ENCODE measurements at regions not wholly inside any gene's neighbourhood (a gene's known extent, or its start where the extent isn't known, plus 50 kb on each side); places are given as distances from the start of the nearest gene placed in this dataset.

DNA sequence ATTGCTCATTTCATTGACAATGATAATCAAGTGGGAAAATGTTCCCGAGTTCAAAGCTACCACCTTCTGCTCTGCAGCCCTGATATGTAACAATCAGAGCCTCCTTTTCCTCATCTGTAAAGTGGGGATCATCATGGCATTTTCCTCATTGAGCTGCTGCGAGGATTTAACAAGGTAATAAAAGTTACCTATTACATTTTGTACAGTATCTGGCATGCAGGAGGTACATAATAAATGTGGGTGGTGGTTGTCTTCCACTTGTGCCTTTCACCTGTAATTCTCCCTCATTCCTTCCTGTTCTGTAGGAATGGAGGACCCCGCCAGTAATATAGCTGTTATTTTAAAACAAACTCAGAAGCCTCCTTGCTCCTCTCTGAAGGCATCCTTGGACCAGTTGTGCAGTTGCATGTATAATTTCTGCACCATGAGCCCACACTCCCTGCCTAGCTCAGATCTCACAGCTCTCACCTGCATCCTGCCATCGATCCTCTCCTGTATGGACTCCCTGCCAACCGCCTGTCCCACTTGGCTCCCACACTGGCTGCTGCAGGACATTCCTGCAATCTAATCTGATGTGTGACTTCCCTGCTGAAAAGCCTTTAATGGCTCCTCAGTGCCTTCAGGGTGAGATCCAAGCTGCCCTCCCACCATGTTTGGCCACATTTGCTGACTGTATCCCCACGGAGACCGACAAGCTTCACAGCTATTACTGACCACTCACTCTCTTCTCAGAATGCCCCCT lies 350.4 kb downstream of the EN1 start:
- DNase-seq = no peak

DNA sequence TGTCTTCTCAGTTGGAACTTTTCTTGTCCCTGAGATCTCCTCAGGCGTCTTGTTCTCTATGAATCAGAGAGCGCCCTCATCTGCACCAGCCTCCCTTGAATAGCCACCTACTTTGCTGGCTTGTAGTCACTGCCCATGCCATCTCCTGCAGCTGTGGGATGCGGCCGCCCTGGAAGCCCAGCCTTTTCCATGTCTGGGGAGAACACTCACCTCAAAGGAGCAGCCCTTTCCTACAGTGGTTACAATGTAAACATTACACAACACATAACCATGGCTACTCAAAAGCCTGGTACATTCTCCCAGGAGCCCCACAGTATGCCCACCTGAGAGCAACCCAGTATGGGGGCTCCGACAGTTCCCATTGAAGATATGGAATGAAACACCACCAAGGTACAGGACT lies 351.0 kb downstream of the EN1 start:
- DNase-seq = no peak

DNA sequence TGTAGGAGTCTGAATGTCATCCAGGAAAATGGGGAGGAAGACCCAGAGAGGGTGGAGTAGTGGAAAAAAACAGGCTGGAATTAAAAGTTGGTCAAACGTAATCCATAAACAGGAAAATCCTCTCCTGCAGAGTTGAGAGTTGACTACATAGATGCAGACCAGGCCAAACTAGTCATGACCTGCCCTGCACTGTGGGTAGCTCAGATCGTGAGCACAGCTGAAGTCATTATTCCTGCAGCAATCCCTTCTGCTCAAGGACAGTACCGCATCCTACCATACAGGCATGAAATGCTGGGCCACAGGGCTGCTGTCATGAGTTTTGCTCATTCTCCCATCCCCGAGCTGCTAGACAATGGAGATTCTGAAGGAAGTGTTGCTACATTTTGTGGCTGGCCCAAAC lies 352.2 kb downstream of the EN1 start:
- no peak for DNase-seq

DNA sequence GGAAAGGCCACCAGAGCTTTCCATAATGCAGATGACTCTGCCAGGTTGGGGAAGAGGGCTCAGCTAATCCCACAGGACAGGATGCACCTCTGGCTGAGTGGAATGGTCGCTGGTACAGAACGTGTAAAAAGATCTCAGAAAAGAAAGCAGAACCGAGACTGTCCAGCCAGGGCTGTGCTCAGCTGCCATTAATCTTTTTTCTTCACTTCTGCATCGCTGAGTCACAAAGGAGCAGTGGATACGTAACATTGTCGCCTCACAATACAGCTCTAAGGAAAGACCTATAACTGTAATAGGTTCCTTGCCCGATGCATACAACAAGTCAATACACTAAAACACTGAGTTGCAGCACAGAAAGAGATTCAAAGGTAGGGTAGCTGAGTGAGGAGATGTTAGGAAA lies 354.2 kb downstream of the EN1 start:
- DNase-seq = no peak

DNA sequence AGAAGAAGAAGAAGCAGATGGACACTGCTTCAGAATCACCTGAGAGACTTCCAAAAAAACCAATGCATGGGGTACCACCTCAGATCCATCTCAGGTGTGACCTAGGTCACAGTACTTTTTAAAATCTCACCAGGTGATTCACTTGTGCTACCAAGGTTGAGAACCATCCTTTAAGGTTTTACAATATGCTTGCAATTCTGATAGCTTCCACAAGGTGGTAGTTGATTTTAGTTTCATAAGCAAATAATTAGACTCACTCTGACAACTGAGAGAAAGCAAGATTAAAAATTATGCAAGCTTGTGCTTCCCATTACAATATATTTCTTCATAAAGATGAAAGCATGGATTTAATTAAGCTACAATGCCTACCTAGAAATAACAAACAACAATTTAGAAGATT lies 355.1 kb downstream of the EN1 start:
- peak; percentile 2 for DNase-seq

DNA sequence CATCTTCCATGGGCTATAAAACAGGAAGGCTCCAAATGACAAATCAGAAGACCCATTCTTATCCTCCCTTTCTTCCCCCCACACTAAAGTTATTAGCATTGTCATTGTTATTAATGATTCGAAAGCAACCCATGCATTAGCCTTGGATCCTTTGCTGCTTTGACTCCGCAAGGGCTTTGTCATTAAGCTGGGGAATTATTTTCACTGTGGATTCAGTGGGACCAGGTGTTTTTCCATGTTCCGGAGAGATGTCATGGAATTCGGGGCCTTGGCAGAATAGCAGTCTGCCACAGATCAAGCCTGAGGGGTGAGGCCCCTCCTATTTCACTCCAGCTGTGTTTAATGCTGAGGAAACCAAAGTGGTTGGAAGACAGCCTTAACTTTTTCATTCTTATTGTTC lies 357.1 kb downstream of the EN1 start:
- DNase-seq = no peak

DNA sequence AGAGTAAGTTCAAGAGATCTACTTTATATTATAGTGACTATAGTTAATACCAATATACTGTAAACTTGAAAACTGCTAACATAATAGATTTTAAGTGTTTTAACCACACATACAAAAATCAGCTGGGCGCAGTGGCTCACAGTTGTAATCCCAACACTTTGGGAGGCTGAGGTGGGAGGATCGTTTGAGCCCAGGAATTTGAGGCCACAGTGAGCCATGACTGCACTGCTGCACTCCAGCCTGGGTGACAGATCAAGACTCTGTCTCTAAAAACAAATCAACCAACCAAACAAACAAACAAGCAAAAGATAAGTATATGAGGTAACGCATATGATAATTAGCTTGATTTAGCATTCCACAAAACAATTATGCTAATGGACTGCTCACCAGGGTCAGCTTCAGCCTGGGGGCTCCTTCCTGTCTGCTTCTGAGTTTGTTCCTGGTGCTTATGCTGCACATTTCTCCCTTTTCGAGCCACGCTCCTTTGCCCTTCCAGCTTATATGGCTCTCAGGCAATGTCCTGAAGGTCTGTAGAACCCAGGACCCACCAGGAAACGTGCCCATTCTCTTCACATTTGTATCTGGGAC lies 357.6 kb downstream of the EN1 start:
- DNase-seq = no peak

DNA sequence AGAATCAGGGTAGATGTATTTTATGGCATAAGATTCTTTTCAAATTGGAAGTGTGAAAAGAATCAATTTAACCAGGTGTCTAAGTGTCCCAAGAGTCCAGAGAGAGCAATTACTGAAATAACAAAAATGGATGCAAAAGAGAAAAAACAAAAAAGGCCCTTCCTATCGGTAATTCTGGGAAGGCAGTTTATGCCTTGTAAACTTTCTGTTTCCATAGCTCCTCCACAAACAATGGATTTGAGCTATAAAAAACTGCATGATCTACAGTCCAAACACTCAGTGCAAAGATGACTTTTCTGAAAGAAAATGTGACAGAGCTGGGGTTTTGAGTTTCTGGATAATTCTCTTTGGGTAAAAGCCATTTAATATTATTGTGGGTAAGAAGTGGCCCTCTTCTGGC lies 366.1 kb downstream of the EN1 start:
- DNase-seq = no peak

DNA sequence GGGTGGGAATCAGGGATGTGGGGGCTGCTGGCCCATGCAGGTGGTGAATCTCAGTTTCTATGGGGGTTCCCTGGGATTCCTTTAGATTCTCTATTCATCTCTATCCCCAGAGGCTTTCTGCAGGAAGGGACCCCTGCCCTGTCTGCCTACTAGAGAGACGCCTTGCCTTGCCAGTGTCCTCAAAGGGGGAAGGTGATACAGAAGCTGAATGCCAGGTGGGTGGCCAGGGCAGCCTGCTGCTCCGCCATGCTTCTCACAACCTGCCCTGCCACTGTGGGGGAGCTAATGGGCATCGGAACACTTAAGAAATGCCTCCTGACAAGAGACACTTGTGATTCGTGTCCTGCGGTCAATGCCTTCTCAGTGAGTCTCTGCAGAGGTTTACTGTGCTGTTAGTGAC lies 368.4 kb downstream of the EN1 start:
- DNase-seq = no peak

DNA sequence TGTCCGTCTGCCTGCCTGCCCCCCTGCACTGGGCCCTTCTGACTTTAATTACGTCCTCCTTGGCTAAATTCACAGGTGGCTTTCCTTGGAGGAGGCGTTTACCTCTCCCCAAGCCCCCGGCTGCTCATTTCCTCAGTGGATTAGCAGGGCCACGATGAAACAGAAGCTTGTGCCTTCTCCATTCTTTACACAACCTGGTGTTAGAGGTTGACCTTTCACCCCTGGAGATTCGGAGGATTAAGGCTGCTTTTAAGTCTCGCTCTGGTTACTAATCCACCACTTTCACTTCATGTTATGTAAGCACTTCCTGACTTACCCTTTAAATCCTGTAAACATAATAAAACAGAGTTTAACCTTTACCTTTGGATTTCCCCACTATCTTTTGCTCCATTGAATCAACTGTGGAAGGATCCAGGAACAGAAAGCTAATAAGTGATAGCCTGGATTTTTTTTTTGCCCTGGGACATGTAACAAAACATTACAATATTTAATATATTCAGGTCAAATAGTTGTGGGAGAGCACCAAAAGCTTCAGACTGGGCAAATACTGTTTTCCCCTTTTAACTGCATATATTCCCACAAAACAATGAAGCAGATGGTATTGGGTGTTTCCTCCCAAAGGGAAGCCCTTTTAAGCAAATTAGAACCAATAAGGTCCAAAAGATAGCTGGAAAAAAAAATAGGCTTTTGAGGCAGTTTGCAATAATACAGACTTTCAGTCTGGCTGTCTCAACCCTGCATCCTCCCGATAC lies 370.2 kb downstream of the EN1 start:
- no peak for DNase-seq

DNA sequence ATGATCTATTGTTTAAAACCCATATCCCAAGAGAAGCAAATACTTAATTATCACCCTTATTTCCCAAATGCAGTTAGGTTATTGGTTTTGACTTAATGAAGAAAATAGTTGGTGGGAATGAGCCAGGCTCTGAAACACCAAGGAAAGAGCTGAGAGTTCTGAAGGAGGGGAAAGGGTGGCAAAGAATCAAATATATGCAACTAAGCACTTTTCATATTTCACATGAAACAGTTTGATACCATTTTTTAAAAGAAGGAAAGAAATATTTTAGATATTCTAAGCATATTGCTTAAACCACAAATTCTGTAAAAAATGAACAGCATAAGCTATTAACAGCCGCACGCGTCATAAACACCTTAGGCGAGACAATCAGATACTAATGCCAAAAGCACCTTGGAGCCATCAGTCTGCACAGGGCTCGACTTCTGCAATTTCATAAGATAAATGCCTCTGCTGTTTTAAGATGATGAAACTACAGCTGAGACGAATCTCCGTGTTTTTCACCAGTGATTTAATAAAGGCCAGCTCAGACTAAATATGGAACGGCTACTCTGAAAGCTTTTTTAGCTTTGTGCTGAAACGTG lies 371.7 kb downstream of the EN1 start:
- DNase-seq = no peak

DNA sequence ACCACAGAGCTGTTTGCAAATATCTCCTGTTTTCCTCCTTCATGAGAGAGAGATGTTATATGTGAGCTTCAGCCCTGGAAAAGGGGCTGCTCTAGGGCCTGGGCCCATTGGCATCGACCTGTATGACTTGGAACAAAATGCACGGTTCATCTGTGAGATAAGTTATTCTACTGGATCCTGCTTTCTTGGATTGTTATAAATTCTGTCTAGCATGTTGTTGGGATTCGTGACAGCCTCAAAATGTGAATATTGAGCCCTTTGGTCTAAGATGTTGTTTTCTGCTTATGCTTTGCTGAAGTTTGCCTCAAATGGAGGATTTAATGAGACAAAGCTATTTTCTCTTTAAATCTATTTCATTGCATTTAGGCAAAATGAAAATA lies 372.9 kb downstream of the EN1 start:
- no peak for DNase-seq

DNA sequence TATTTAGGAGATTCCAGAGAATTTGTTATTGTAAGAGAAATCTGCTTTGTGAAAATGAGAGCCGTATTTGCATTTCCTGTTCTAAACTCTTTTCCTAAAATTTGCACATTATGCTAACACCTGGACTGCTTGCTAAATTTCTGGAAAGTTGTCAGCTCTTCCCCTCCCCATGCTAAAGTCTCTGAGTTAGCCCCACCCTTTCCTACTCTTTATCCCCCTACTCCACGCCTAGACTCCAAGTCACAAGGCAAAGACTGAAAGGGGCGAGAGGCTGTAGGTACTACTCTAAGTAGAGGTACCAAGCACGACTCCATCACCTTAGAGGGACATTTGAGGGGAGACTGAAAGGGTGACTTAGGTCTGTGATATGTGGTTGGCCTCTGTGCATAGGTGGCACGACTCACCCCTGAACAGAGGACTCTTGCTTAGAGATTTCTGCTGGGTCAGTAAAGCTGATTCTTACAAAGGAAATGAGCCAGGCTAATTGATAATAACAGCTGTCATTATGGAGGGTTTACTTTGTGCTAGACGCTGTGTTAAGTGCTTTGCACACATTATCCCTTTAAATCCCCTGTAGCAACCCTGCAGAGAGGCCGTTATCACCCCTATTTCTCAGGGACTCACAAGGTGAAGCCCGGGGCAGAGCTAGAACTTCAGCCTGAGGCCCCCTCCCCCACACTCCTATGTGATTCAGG lies 373.5 kb downstream of the EN1 start:
- no peak for DNase-seq

DNA sequence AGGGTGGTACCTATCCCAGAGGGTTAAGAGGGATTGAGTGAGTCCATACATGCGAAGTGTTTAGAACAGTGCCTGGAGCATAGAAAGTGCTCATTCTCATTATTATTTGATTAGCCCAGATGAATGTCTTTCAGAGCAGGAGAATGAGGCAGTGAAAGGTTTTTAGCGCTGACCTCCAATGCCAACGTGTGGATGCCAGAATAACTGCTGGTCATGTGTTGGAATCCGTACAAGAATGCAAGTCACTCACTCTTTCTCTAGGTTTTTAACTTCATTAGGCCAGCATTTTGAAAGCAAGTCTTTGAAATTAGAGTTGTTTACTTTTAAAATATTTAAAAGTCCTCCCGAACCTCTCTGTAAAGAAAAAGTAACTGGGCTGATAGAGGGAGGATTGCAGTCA lies 374.2 kb downstream of the EN1 start:
- no peak for DNase-seq

DNA sequence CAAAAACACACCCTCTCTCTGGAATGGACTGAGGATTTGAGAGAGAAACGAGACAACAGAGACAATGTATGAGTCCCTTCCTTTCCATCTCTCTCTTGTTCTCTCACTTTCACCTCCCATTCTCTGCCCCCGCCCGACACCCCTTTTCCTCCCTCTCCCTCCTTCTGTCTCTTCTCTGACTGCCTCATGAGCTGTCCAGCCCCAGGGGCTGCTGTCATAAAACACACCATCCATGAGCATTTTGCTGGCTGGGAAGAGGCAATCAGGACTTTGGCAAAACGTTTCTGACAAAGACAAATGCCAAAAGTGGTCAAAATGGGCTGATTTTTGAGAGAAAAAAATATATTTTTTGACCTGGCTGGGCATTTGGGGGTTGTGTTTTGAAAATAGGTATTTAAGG lies 377.2 kb downstream of the EN1 start:
- no peak for DNase-seq

DNA sequence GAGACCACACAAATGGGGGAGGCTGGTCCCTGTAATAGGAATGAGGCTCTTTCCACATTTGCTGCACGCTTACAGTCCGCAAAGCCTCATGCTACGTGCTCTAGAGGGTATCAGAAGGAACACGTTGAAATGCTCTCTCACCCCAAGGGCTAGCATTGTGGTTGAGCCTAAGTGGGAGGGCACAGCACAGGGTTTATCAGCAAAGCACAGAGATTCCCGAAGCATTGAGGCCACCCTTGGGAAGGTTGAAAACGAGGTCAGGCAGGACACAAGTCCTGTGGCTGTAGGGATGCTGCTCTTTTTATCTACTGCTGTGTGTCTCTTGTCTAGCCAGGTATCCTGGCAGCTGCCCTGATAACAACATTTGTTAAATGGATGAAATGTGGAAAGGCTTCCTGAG lies 378.3 kb downstream of the EN1 start:
- DNase-seq = no peak

DNA sequence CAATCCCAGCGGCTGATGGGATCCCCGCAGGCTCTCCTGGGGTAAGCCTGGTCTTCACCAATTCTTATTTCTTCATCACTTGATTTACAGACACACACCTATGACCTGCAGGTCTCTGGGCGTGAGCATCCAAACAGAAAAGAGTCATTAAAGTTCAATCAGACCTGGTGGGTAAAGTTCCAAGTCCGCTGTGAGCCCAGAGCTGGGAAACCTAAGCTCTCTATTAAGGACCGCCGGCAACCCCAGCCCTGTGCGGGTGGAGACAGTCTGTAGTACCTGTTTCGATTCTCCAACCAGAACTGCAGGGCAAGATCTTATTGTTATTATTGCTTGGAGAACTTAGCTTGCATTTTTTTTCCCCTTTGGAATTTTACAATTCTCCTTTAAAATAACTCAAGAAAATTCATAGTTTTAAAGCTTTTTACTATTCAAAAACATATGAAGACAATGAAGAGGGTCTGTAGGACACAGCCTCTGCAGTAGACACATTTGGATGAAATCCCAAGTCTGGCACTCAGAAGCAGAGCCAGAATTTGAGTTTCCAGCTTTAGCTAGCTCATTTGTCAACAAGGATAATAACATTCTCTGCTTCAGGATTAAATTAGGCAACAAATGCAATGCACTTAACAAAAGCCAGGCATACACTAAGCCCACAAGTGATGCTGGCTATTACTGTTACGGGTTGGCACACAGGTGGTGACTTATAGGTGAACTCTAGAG lies 376.4 kb downstream of the INSIG2 start:
- DNase-seq = no peak

DNA sequence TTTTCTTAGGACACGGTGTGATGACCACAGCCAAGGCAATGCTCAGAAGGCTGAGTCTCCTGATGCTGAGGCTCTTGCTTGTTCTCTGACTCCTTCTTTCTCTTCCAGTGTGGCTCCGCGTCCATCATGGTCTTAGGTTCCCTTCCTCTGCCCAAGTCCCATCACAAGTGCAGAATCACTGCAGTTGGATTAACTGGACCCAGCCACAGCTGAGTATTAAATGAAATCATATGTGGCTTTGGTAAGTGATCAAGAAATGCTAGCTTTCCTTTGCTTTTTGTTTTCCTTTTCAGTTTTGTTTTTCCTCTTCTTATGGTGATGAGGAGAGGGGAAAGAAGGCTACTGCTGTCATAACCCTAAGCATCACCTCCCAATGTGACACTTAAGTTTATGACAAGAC lies 375.8 kb downstream of the INSIG2 start:
- DNase-seq = no peak

DNA sequence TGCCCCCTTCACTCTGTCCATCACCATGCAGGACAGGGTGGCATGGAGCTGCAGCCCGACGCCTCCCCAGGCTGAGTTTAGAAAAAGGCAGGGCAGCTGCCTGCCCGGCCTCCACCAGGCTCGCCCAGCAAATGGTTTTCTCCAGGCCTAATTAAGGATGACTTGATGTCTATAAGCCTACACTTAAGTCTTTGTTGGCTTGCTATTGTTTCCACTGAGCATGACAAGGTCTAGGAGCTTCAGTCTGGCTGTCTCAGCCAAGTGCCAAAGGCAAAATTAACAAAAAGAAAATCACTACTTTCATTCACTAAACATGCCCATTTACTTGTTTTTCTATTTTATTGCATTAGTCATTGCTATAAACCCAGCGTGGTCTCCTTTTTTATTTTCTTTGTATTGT lies 372.2 kb downstream of the INSIG2 start:
- no peak for DNase-seq

DNA sequence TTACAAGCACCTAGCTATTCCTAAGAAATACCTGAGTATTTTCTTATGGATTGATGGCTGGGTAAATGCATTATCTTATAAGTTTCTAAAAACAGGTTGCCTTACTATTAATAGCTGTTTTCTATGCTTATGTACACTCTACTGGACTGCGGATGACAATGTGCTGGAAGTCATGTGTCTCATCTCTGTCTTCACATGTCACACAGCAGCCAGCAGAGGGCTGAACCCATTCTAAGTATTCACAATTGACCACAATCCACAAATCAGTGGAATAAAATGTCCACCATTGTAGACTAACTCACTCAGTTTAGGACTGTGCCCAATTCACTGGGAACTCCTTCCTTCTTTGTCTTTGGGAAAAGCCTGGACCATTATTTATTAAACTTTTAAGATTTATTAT lies 371.2 kb downstream of the INSIG2 start:
- DNase-seq = no peak

DNA sequence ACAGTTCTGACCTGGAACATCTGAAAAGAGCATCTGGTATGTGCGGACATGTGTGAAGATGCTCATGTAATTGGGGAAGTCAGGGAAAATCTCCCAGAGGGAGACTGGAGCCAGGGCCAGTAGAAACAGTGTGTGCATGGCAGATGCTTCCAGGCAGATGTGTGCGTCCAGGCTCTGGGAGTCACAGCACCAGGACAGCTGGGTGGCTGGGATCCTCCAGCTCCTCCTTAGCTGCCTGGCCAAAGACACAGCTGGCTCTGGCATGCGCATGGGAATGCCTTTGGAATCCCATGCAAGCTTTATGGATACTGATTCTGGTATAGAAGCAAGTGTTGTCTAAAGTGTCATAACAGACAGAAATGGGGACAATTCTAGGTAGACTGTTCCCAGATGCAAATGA lies 369.7 kb downstream of the INSIG2 start:
- DNase-seq = no peak

DNA sequence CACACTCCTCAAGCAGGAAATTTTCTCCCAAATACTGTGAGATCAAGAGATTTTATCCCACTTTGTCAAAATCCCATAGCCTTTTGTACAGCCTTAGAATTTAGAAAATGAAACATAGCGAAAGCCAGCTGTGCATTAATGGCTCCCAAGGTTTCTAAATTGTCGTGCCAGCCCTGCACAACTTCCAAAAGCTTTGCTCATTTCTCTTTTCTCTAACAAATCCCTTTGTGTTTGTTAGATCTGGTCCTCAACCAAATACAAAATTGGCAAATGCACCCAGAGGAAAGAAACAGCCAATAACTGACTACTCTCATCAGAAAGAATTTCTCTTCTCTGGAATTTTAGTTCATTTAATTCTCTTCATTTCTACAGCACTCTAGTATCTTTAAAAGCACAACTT lies 361.1 kb downstream of the INSIG2 start:
- DNase-seq = no peak

DNA sequence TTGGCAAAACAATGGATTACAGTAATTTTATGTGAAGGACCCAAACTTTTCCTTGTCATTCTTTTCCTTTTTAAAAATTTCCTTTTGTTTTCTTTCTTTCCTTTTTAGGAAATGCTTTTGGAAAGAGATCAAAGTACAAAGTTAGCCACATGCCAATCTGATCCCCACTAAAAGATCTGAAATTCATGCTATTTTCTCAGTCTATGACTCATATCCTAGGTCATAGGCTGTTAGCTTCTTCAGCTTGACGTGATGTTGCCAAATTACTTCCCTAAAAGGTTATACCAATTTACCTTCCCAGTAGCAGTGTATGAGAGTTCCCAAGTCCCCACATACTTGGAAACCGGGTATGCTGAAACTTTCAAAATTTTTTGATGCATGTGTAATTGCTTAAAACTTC lies 355.3 kb downstream of the INSIG2 start:
- peak; percentile 1 for DNase-seq

All from EL (cell line).